ENCODE measurements at regions not wholly inside any gene's neighbourhood (a gene's known extent, or its start where the extent isn't known, plus 50 kb on each side); places are given as distances from the start of the nearest gene placed in this dataset.

DNA sequence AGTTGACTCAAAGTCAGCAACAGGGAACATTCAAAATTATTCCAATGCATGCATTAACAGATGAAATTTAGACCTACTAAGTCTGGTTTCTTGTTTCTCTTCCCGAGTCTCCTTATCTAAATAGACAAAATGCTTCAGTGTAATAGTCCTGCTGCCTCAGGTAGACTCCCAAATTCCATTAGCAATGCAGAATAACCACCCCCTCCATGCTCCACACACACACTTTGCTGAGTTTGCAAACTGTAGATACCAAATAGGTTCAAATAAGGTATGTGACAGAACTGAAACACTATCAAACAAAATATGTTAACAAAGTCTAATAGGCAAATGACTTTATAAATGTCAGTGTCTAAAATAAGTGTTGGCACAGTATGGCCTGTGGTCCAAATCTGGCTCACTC, 451.1 kb upstream of the SOX5 start:
- no peak for DNase-seq

DNA sequence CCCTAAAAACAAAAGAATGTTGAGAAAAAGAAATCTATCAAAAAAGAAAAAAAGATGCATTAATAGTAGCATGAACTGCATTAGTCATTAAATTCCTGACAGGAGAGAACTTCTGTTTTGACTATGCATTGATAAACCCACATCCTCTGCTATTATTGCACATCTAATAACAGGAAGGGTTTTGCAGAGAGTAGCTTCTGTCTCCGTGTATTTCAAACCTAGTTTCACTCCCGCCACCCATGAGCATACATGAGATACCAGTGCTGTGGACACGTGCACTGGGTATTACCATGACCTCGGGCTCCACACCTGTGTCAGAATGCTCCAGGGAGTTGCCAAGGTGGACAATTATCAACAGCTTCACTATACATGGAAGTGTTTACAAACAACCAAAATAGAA, 449.1 kb upstream of the SOX5 start:
- no peak for DNase-seq

DNA sequence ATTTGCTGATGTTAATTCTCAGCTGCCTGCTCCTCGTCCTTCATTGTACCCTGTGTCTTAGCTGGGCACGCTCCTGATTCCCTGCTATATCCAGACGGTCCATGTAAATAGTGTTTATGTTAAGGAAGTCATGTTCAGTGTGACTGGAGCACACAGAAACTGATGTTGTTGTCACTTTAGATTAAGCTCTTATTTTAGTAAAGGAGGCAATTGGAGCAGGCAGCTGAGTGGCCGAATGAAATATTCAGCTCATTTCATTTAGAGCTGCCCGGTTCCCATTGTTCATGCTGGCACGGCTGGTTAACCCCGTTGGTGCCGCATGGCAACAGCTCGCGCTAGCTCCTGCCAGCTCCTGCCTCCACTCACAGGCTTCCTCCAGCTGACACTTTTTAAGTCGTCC, 446.8 kb upstream of the SOX5 start:
- no peak for DNase-seq

DNA sequence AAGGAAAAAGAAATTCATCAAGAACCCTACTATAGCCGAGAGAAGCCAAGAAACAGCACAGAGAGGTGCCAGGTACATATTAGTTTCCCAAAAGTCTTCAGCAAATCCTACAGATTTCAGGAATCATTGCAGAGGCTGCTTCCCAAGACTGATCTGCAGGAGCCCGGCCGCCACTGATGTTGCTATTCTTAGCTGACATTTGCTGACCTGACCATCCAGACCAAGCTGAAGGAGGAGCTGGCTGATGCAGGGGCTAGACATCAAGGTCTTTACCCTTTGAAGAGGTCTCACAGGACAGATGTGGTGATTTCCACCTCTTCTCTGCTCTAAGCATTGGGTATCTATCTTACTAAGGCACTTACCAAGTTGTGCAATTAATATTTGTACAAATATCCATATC, 444.8 kb upstream of the SOX5 start:
- no peak for DNase-seq

DNA sequence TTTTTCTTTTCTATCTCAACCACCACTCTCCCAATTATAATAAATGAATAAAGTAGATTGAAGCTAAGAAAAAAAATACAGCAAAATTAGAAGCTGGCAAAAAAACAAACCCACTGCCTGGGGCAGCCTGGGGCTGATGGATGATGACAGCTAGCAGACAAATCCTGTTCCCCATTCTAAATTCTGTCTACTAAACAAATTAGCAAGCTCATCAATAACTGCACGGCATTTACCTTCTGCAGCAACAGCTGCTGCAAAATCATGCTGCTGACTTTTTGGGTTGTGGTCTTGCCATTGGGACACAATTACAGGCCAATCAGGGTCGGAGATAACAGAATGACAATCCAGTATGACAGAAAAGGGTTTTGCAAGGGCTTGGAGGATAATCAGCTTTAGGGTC, 443.6 kb upstream of the SOX5 start:
- DNase-seq = no peak

DNA sequence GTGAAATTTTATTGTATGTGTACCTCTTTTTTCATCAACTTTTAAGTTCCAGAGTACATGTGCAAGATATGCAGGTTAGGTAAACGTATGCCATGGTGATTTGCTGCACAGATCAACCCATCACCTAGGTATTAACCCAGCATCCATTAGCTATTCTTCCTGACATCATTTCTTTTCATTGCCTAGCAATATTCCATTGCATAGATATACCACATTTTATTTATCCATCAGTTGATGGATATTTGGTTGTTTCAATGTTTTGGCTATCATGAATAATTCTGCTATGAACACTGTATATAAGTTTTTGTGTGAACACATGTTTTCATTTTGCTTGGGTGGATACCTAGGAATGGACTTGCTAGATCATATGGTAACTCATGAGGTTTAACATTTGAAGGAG, 439.9 kb upstream of the SOX5 start:
- DNase-seq = no peak

DNA sequence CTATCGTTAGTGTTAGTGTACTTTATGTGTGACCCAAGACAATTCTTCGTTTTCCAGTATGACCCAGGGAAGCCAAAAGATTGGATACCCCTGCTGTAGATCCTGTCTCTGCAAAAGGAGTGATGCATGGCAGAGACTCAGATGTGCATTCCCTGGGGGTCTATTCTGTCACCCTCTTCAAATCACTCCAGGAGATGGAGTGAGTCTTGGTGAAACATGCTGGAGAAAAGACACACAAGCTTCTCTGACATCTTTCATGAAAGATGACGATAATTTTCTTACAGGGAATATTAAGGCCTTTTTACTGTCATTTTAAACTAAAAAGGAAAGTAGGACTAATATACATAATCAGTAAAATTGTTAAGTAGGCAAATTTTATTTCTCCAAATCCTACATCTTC, 437.9 kb upstream of the SOX5 start:
- DNase-seq = no peak

DNA sequence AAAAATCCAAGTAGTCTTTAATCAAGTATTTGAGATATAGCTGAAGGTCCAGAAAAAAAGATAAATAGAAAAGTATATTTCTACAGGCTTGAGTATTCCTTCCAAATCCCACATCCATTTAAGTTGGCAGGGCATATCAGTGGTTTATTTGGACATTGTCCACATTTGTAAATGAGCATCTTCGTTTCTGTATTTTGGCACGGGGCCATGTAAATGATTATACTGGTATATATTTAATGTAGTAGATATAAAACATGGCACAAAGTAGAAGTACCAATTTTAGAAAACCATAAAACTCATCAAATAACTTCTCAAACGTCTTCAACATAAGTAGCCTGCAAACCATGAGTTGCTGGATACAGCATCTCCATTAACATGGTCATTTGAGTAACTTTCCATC, 437.4 kb upstream of the SOX5 start:
- DNase-seq = no peak

DNA sequence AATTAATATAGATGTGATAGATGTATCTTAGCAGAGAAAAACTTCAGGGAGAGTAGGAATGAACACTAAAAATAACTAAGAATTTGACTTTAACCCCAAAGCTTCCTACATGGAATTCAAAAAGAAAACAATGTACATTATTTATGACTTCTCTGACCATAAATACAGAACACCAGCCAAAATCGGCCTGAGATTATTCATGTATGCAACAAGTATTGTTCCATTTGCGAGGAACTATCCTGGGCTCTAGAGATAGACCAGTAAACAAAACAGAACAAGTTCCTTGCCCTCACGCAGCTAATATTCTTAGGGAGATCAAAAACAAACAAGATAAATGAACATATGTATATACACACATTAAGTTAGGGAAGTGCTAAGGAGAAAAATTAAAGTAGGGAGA, 432.3 kb upstream of the SOX5 start:
- DNase-seq = no peak

DNA sequence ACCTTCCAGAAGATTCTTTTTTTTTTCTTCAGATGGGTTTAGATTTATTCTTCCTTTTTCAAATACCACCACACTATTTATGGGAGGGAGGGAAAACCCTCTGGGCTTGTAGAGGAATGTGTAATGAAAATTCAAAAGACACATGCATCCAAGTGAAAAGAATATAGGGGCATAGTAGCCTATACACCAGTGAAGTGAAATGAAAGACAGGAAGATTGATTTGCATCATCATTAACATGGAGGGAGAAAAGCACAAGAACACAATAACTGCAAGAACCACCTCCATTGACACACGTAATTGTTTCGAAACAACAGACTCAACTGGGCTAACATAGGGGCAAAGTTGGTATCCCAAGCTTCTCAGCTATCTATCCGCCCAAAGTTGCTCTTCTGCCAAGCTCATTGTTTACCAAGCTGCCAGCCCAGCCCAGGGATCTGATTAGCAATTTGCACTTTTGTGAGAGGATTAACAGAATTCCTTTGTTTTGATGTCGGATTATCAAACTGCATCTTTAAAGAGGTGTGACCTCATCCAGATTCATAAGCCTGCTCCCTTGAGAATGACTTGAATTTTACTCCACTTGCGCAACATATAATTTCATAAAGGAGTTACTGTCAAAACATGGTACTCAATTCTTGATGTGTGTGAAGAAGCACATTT, 430.5 kb upstream of the SOX5 start:
- DNase-seq = no peak

DNA sequence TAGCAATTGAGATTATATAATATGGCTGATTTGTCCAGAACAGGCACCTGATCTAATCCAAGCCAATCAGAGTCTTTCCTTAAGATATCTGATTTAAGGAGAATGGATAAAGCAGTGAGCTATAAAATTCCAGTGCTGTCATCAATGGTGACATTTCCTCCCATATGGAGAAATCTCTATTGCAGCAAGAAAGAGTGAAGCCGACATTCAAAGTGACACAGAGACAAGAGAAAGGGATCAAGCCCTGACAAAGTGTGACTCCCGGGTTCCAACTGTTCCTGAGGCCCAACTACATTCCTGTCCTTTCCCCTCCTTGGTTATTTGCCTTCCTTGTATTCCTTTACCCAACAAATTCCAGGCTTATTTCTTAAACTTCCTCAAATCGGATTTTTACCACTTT, 430.0 kb upstream of the SOX5 start:
- DNase-seq = no peak

DNA sequence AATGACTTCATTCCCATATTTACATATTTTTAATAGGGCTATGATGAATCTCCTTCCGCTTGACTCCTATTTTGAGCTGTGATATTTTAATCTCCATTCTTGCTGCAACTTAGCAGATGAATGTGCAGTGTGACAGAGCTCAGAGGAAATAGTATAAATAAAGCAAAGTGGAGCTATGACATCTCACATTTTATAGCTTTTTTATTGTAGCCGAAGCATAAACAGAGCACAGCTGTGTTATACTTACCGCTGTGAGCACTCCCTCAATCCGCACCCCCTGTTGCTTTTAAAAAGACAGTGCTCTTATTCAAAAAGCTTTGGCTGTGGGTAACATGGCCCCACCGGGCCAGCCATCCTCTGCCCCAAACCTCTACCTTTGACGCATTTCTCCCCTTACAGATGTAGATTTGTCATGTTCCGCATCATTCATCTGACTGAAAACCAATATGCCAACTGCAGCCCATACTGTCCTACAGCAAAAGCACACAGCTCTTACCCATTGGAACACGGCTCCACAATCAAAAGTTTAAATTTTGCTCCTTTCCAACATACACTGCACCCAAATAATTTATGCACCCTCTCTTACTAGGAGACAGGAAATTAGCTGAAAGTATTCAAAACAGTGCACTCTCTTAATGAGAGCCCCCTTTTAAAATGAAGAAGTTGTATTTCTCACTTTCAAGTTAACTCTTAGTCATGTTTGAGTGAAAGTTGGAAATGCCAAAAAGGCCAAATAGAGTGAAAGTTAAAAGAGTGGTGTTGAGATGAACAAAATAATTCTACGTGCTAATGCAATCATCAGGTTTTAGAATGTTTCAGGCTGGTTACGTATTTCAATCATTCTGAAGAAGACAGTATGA, 429.3 kb upstream of the SOX5 start:
- DNase-seq = no peak

DNA sequence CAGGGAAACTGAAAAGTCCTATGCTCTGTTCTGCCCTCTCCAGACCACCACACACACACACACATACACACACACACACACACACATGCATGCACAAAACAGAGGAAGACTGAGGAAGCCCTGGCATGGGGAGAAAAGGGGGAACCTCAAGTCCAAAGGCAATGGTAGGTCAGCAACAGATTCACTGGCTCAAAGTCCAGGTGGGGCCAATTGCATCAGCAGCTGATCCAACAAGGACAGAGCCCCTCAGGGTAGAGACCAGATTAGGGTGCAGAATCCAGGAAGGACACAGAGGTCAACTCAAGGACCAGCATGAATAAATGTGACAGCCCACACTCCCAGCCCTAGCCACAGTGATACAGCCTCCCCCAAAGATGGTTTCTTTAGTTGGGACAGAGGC, 425.0 kb upstream of the SOX5 start:
- no peak for DNase-seq

DNA sequence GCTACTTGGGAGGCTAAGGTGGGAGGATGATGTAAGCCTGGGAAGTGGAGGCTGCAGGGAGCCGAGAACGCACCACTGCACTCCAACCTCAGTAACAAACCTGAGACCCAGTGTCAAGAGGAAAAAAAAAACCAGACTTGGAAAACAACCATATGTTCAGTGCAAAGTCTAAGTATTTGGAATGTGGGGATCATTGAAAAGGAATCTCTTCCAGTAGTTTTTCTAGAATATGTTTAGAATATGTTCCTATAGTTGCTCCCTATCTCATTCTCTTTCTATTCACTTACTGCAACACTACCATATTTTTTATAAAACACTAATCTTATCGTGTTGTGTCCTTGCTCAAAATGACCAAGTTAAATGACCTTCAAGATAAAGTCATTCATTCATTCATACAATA, 423.5 kb upstream of the SOX5 start:
- no peak for DNase-seq

DNA sequence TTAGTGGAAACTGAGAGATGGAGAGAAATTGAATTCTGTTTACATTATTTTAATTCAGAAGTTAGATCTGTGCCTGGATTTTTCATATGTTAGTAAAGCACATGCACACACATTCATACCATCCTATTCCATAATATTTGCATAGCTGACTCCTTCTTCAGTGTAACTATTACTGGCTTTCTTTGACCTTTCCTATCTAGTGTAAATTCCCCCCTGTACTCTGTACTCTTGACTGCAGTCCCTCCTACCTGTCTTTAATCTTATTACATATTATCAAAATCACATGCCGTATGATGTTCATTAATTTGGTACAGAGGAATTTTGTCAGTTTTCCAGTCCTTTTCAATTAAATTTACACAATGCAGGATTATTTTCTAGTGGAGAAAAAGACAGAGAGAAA, 417.0 kb upstream of the SOX5 start:
- no peak for DNase-seq

DNA sequence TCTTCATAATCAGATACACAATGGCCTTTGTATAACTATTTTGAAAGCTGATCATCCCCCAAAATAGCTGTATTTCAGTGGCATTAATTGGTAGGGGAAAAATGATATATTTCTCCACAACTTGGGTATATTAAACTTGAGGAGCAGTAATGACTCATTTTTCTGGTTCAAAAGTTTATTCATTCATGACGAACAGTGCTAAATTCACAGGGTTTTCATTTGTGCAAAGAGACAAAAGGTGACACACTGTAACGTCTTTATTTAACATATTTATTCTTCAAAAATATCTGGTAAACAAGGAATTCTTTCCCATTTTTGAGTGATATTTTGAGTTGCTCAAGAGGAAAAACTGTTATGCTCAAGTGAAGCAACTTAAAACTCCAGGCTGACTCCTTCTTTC, 415.5 kb upstream of the SOX5 start:
- no peak for DNase-seq

DNA sequence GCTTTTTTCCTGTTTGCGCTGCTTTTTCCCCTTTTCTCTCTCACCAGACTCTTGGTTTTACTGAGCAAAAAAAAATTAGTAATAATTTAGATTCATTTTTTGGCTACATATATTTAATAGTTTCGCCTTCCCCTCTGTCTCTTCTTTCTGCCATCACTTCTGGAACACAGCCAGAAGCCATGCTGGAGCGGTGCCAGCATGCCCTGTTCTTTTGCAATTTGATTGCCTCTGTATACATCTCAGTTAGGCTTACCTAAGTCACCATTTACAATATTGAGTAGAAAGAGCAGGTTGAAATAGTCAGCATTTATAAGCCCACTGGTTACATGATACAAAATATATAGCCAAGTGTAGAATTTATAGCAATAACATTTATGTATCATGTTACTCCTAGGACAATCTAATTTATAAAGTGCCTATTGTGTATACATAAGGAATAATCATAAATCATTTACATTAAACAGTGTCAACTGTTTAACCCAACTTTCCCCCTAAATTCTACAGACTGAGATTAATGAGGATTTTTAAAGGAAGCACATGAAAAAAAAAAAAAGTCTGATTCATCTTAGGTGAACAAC, 413.8 kb upstream of the SOX5 start:
- DNase-seq = no peak

DNA sequence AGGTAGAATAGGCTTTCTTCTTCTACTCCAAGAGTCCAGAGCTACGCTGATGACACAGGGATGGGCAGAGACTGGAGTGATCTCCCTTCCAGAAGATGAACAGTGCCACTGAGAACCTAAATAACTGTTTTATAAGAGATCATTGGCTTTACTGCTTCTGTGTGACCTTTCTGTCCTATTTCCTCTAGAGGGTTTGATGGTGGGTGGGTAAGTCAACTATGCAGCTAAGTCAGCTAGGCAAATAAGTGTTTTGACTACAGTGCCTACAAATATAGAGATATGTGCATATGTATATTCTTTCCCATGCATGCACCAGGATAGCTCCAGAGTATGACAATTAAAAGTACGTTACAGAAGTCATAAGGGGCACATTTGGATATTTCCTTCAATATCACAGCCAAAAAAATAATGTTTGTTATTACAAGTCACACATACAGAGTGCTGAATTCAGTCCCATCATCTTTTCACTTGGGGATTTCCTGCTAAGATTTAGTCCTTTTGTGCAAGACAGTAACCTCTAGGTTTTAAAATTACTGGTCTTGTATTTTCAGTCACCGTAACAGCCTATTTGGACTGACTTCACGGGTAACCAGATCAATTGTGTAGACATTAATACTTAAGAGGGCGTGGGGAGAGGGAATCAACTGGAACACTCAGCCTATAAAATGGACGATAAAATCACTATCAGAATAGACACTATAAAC, 412.6 kb upstream of the SOX5 start:
- DNase-seq = no peak

DNA sequence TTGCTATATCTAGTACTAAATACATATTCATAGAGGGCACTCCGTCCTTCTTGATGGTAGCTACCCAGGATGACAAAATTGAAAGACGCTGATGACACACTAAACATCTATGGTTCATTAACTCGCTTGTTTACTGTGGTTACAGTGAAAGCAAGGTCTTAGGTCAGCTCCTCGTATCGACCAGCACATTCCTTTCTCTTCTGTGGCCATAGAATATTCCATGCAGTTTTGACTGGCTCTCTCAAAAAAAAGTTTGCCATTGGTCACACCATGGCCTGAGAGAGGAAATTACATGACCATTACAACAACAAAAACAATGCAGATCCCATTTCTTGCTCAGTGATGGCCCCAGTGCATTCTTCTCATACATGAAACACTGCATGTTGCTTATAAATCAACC, 411.4 kb upstream of the SOX5 start:
- no peak for DNase-seq

DNA sequence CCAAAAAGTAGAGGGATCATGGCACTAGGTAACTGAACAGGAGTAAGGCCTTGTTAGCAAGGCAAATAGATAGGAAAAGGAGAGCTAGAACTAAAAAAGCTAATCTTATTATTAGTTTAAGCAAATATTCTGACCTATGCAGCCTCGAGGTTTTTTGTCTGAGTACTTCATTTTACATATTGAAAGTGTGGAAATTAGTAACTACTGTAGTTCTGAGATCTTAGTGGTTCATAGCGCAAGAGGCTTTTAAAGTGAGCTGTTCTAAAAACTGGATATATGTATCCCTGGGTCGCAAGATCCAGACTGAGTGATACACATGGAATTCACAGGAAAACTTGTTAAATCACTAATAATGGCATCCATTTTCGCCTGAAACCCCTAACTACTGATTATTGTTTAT, 411.0 kb upstream of the SOX5 start:
- DNase-seq = no peak

DNA sequence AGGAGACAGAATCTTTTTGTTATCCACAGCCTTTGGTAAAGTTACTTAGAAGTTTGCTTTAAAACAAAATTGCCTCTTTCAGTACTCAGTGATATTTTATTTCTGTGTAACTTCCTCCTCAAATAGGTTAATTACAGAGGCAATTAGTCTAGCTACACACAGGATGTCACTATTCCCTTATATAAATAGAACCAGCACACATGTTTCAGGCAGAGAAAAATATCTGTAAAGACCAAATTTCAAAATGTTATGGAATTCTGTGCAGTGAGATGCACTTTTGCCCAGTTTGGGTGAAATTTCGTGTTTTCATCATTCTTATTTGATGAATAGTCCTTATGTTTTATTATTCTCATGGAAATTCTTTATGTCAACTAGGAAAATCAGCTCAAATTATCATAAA, 410.6 kb upstream of the SOX5 start:
- no peak for DNase-seq

DNA sequence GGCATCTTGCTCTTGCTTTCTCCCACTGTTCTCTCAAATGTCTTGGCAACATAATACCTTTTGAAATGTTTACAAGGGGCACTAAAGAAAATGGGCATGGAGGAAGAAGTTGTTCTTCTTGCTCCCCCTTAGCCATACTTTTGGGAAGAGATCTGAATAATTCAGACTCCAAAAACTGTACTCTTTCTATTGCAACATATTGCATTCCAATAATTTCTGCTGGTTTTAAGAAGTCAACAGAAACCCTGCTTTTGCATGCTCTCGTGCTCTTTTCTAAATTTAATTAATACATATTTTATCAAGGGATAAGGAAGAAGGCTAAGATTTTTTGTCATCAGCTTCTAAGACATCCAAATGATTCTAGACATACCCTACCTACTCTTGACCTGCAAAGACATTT, 409.9 kb upstream of the SOX5 start:
- DNase-seq = no peak

DNA sequence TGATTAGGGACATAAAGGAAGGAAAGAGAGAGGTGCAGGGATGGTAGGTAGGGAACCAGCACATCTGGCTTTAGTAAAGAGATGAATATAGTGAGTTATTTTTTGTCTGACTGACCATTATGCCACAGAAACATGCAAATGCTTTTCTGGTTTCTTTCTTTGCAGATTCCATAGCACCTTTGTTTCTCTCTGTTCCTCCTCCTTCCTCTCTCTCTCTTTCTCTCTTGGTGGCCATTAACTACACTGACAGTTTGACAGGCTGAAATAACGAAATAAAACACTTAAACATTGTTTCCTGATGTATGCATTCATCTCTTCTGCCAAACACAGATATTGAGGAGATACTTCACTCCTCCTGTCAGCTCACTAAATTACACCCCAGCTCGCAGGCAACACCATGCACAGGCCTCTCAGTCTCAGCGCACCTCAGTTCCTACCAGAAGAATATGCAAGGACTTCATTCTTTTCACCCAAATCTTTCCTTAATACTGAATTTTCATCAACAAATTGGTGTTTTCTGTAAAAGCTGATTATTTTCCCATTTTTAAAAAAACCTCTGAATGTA, 406.9 kb upstream of the SOX5 start:
- DNase-seq = no peak

DNA sequence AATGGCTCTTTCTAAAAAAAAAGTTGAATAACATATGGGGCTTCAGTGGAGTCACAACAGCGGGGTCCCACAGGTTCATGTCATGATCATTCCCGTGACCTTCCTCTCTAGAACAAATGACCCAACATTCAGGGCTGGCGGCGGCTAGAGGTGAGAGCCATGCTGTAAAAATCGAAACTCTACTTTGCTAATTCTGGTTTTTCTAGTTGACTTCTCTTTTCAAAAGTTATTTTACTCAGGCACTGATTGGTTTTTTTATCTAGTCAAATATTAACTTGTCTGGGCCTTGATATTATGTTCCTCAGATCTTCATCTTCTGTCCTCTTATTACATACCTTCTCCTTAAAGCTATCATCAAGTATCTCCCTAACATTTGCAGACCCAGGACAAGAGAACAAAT, 402.9 kb upstream of the SOX5 start:
- no peak for DNase-seq

Data from amniotic stem cell (primary cell).